Body of pancreas (tissue), 4 donors: ENCODE measurements at regions not wholly inside any gene's neighbourhood (a gene's known extent, or its start where the extent isn't known, plus 50 kb on each side); places are given as distances from the start of the nearest gene placed in this dataset.

Experiments used
- CTCF ChIP-seq, 7 experiments: fragments of 450-650 bp in 4 of 7; fragments of 200-600 bp in 3 of 7; sonication (generic) in 3 of 7; IDR thresholded peaks; one replicate each; pipeline ENCODE4 v1.5.1; 2016 to 2019; ENCODE audit warnings: antibody characterized with exemption in 7 of 7
- POLR2A ChIP-seq, 3 donors: fragments of 450-650 bp; IDR thresholded peaks; one replicate each; pipeline ENCODE4 v1.6.1; 2016; ENCODE audit warnings: antibody characterized with exemption in 3 of 3, mild to moderate bottlenecking in 2 of 3

- TF ChIP-seq POLR2A (IDR thresholded peaks at IDR 0.05): no peak
- TF ChIP-seq CTCF (IDR thresholded peaks at IDR 0.05): no peak
These were observed 262.7 kb upstream of the BMP2 start for GRCh38 chr20:6504826-6505225.
